Hepatocyte (in vitro differentiated cells): ENCODE measurements at regions not wholly inside any gene's neighbourhood (a gene's known extent, or its start where the extent isn't known, plus 50 kb on each side); places are given as distances from the start of the nearest gene placed in this dataset.

Experiments used
- EZH2 ChIP-seq: fragments of 200-600 bp; sonication (generic); IDR thresholded peaks from 2 replicates; pipeline ENCODE4 v1.6.1; 2016; ENCODE audit warnings: antibody characterized with exemption, mild to moderate bottlenecking, borderline replicate concordance
- TF ChIP-seq, protein P1 (sequence below): fragments of 200-600 bp; sonication (generic); IDR thresholded peaks from 2 replicates; pipeline ENCODE4 v1.5.1; 2016; ENCODE audit warnings: antibody characterized with exemption, mild to moderate bottlenecking; ENCODE audit not compliant: poor library complexity

DNA sequence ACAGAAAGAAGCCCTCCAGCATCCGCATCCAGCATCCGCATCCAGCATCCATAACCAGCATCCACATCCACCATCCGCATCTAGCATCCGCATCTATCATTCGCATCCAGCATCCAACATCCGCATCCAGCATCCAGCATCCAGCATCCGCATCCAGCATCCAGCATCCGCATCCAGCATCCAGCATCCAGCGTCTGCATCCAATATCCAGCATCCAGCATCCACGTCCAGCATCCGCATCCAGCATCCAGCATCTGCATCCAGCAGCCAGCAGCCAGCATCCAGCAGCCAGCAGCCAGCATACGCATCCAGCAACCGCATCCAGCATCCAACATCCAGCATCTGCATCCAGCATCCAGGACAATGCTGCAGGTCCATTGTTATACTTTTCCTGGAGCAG is 671.0 kb upstream of the C16orf82 start:
- TF ChIP-seq, protein P1, sequence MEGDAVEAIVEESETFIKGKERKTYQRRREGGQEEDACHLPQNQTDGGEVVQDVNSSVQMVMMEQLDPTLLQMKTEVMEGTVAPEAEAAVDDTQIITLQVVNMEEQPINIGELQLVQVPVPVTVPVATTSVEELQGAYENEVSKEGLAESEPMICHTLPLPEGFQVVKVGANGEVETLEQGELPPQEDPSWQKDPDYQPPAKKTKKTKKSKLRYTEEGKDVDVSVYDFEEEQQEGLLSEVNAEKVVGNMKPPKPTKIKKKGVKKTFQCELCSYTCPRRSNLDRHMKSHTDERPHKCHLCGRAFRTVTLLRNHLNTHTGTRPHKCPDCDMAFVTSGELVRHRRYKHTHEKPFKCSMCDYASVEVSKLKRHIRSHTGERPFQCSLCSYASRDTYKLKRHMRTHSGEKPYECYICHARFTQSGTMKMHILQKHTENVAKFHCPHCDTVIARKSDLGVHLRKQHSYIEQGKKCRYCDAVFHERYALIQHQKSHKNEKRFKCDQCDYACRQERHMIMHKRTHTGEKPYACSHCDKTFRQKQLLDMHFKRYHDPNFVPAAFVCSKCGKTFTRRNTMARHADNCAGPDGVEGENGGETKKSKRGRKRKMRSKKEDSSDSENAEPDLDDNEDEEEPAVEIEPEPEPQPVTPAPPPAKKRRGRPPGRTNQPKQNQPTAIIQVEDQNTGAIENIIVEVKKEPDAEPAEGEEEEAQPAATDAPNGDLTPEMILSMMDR = no peak
- no peak for TF ChIP-seq EZH2
